GM12878 (cell line): ENCODE measurements at regions not wholly inside any gene's neighbourhood (a gene's known extent, or its start where the extent isn't known, plus 50 kb on each side); places are given as distances from the start of the nearest gene placed in this dataset.

Source experiments
- ATAC-seq: fragments of 200-7000 bp; cut with Tn5 transposase; 3 replicates; pipeline ENCODE4 v1.9.1; 2020; ENCODE audit warnings: mild to moderate bottlenecking, moderate library complexity
- BruUV-seq: library from RNA; stranded (reverse); fragments of 400-500 nt; replicated peaks from 2 replicates; lab custom pipeline; 2021; lab: Mats Ljungman, UMichigan
- CTCF ChIA-PET: fragments of 300-600 bp; sonication (Branson Sonifier 250); formaldehyde crosslinking; extraction: SDS; loops from one replicate; lab custom pipeline; 2021; ENCODE audit warnings: inconsistent platforms; lab: Yijun Ruan, JAX
- POLR2A ChIA-PET: fragments of 350-600 bp; formaldehyde crosslinking; extraction: SDS; loops from one replicate; lab custom pipeline; 2021; ENCODE audit warnings: inconsistent platforms; lab: Charles Lee
- RAD21 ChIA-PET: fragments of 300-600 bp; sonication (Branson Sonifier 250); formaldehyde crosslinking; loops from one replicate; lab custom pipeline; 2023; ENCODE audit warnings: antibody characterized with exemption; ENCODE audit not compliant: unreplicated experiment; lab: Charles Lee
- SMC1A ChIA-PET: fragments of 300-600 bp; sonication (Branson Sonifier 250); formaldehyde crosslinking; loops from one replicate; lab custom pipeline; 2023; ENCODE audit not compliant: unreplicated experiment, uncharacterized antibody; lab: Charles Lee
- DNase-seq: peaks from one replicate; pipeline ENCODE4 v3.0.0-alpha.2; 2011; ENCODE audit warnings: low read depth, low spot score
- FAIRE-seq: peaks from 3 replicates; lab custom pipeline; 2011; peaks lifted over from hg19 to GRCh38; lab: Jason Lieb, UNC
- H2AFZ ChIP-seq: 2 replicates; pipeline ENCODE4 v1.6.0; 2011; ENCODE audit warnings: low read depth, low read length, control low read depth; ENCODE audit not compliant: control insufficient read depth
- H3K27ac ChIP-seq: 2 replicates; pipeline ENCODE4 v1.5.1; 2011; ENCODE audit warnings: control low read depth; ENCODE audit not compliant: control insufficient read depth, insufficient read depth
- H3K27me3 ChIP-seq, 2 experiments: replicated peaks in 1 of 2; 2 replicates each; pipeline versions ENCODE4 v1.6.0 to v1.6.1; 2011; ENCODE audit warnings: low read length in 1 of 2; ENCODE audit not compliant: control insufficient read depth in 2 of 2, insufficient read depth in 2 of 2
- H3K36me3 ChIP-seq, 2 experiments: 2 replicates each; pipeline ENCODE4 v1.5.1; 2011; ENCODE audit warnings: low read length in 1 of 2; ENCODE audit not compliant: control insufficient read depth in 2 of 2, insufficient read depth in 2 of 2
- H3K4me1 ChIP-seq: 2 replicates; pipeline ENCODE4 v1.6.1; 2011; ENCODE audit warnings: mild to moderate bottlenecking, low read length, moderate library complexity, mixed read lengths; ENCODE audit not compliant: control insufficient read depth, insufficient read depth
- H3K4me2 ChIP-seq: 2 replicates; pipeline ENCODE4 v1.6.0; 2011; ENCODE audit warnings: control low read depth; ENCODE audit not compliant: control insufficient read depth, insufficient read depth
- H3K4me3 ChIP-seq: fragments of 200-600 bp; sonication (generic); 2 replicates; pipeline ENCODE4 v1.5.1; 2016
- H3K79me2 ChIP-seq: 2 replicates; pipeline ENCODE4 v1.6.0; 2011; ENCODE audit warnings: low read length; ENCODE audit not compliant: control insufficient read depth, insufficient read depth
- H3K9ac ChIP-seq: 2 replicates; pipeline ENCODE4 v1.8.0; 2011; ENCODE audit warnings: low read length, control low read depth, mixed read lengths; ENCODE audit not compliant: control insufficient read depth, insufficient read depth
- H3K9me3 ChIP-seq: replicated peaks from 3 replicates; pipeline ENCODE4 v1.5.1; 2011; ENCODE audit warnings: mild to moderate bottlenecking, low read length; ENCODE audit not compliant: control insufficient read depth, insufficient read depth
- H4K20me1 ChIP-seq: 2 replicates; pipeline ENCODE4 v1.6.0; 2011; ENCODE audit not compliant: control insufficient read depth, insufficient read depth
- EGR1 ChIP-seq, 2 experiments: IDR thresholded peaks; 1 replicate in 1 of 2; 2 replicates in 1 of 2; pipeline ENCODE4 v1.6.1; 2011 to 2012; ENCODE audit warnings: low read depth in 2 of 2, low read length in 2 of 2, borderline replicate concordance in 1 of 2, mild to moderate bottlenecking in 1 of 2, moderate library complexity in 1 of 2
- EP300 ChIP-seq, 2 experiments: fragments of 150-350 bp in 1 of 2; IDR thresholded peaks; 2 replicates each; pipeline ENCODE4 v1.6.1; 2011 to 2012; ENCODE audit warnings: low read depth in 2 of 2, low read length in 2 of 2, borderline replicate concordance in 1 of 2, improper control_type of control experiment in 1 of 2, inconsistent platforms in 1 of 2; ENCODE audit not compliant: control insufficient read depth in 1 of 2
- FOXK2 ChIP-seq: fragments of 450-650 bp; IDR thresholded peaks from 2 replicates; pipeline ENCODE4 v1.6.1; 2017; ENCODE audit warnings: mild to moderate bottlenecking, moderate library complexity
- MYC ChIP-seq: IDR thresholded peaks from 2 replicates; pipeline ENCODE4 v1.6.1; 2011; ENCODE audit warnings: mild to moderate bottlenecking, low read length, moderate library complexity, inconsistent platforms; ENCODE audit not compliant: insufficient read depth, insufficient replicate concordance, insufficient read length, severe bottlenecking
- PBX3 ChIP-seq: IDR thresholded peaks from 2 replicates; pipeline ENCODE4 v1.6.1; 2011; ENCODE audit warnings: mild to moderate bottlenecking, low read depth, low read length, moderate library complexity; ENCODE audit not compliant: insufficient replicate concordance
- SMARCA5 ChIP-seq: fragments of 450-650 bp; IDR thresholded peaks from 2 replicates; pipeline ENCODE4 v1.6.1; 2017; ENCODE audit warnings: mild to moderate bottlenecking
- STAT3 ChIP-seq: IDR thresholded peaks from 2 replicates; pipeline ENCODE4 v1.6.1; 2011; ENCODE audit warnings: low read depth, low read length, improper control_type of control experiment
- WGBS: methylation state at CpG from one replicate; pipeline ENCODE4 v1.1.6; 2016; ENCODE audit warnings: low lambda C conversion rate; ENCODE audit not compliant: insufficient replicate concordance, insufficient coverage; ENCODE audit errors: missing lambda C conversion rate; 5-methylcytosine and 5-hydroxymethylcytosine counted together
- in situ Hi-C: fragments of 300-500 bp; cut with MboI; formaldehyde crosslinking; loops from 9 replicates; pipeline ENCODE4 v1.14.3; 2018; ENCODE audit warnings: mixed read lengths
- intact Hi-C: fragments of 100-400 bp; cut with micrococcal nuclease; formaldehyde crosslinking; loops from one replicate; pipeline ENCODE4 v1.14.2; 2022; ENCODE audit not compliant: unreplicated experiment
- TF ChIP-seq, protein P1 (sequence below): IDR thresholded peaks from 2 replicates; pipeline ENCODE4 v1.6.1; 2012; ENCODE audit warnings: low read length, inconsistent platforms
- TF ChIP-seq, protein P2 (sequence below): IDR thresholded peaks from 2 replicates; pipeline ENCODE4 v1.6.1; 2012; ENCODE audit warnings: low read depth, low read length, improper control_type of control experiment

DNA sequence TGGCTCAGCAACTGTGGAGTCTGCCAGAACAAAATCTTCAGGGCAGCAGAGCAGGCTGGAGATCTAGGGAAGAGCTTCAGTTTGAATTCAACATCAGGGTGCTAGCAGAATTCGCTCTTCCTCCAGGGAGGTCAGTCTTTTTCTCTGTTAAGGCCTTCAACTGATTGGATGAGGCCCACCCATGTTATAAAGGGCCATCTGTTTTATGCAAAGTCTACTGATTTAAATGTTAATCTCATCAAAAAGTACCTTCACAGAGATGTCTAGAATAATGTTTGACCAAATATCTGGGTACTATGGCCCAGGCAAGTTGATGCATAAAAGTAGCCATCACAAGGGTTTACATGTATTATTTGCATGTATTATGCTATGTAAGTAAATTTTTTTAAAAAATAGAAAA is 378.4 kb downstream of the BTG1 start (continued):
- TF ChIP-seq, protein P1, sequence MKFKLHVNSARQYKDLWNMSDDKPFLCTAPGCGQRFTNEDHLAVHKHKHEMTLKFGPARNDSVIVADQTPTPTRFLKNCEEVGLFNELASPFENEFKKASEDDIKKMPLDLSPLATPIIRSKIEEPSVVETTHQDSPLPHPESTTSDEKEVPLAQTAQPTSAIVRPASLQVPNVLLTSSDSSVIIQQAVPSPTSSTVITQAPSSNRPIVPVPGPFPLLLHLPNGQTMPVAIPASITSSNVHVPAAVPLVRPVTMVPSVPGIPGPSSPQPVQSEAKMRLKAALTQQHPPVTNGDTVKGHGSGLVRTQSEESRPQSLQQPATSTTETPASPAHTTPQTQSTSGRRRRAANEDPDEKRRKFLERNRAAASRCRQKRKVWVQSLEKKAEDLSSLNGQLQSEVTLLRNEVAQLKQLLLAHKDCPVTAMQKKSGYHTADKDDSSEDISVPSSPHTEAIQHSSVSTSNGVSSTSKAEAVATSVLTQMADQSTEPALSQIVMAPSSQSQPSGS = no peak
- TF ChIP-seq EGR1 (IDR thresholded peaks at IDR 0.05; ENCODE audit: borderline replicate concordance in 1 of 2, low read depth in 2 of 2, low read length in 2 of 2) (no peak), EP300 (IDR thresholded peaks at IDR 0.05; ENCODE audit: borderline replicate concordance in 1 of 2, control insufficient read depth in 1 of 2, low read depth in 2 of 2, low read length in 2 of 2) (no peak), MYC (no peak)
- TF ChIP-seq, protein P2, sequence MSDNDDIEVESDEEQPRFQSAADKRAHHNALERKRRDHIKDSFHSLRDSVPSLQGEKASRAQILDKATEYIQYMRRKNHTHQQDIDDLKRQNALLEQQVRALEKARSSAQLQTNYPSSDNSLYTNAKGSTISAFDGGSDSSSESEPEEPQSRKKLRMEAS = no peak
- TF ChIP-seq, all 136 proteins: peak for 0

- Histone ChIP-seq H3K36me3 (no peaks in the 10 kb centered on the region), H3K79me2 (no peaks in the 10 kb centered on the region), H4K20me1 (no peaks in the 10 kb centered on the region), H3K9ac (no peak overlapping the region), H3K27ac (no peak overlapping the region), H3K9me3 (no peaks in the 10 kb centered on the region), H3K4me1 (no peaks in the 10 kb centered on the region), H3K27me3 (0 out of 4 replicates have a peak, but pooled peaks cover 0 to 3% of the 10 kb centered on the region in 2 experiments), H2AFZ (no peak overlapping the region), H3K4me3 (no peak overlapping the region), H3K4me2 (no peak overlapping the region)
- RAD21 ChIA-PET = no interaction called here
- CTCF ChIA-PET = no interaction called here
- WGBS = 45% methylated on average over 1 of the region's 1 CpG
- ATAC-seq (no peak), FAIRE-seq (no peak), DNase-seq (no peak)
- in situ Hi-C loops (no loop called here), intact Hi-C loops (no loop called here)
- SMC1A ChIA-PET = interaction anchor here (0.8 to 1.1 kb wide), 2 partner anchors 24 to 45 kb away, joined by 3 read pairs; no protein-coding TSS in a partner anchor
- POLR2A ChIA-PET = no interaction called here
- TF ChIP-seq STAT3 (no peak), FOXK2 (no peak), SMARCA5 (no peak), PBX3 (no peak)
- no TSS peak for BruUV-seq
Observed at GRCh38 chr12:91766454-91766853, 379.2 kb downstream of the BTG1 start.
